Nephron (organoid): ENCODE measurements at regions not wholly inside any gene's neighbourhood (a gene's known extent, or its start where the extent isn't known, plus 50 kb on each side); places are given as distances from the start of the nearest gene placed in this dataset.
A peak's percentile ranks its signal among the peaks of the same experiment; 100 is the strongest.
"Not testable (repeated sequence)": the region's sequence is repeated elsewhere in the genome, so short reads cannot be mapped to it uniquely, and the experiment has no call there.

Experiments used
- H3K27ac Mint-ChIP-seq, 3 experiments: 2 replicates each; pipeline ENCODE4 v1.8.0; 2020; ENCODE audit warnings: mixed read lengths in 3 of 3, mild to moderate bottlenecking in 2 of 3, moderate library complexity in 1 of 3
- H3K27me3 Mint-ChIP-seq: 2 replicates; pipeline ENCODE4 v1.8.0; 2021; ENCODE audit warnings: low read depth, mild to moderate bottlenecking, moderate library complexity, mixed read lengths
- H3K36me3 Mint-ChIP-seq: 2 replicates; pipeline ENCODE4 v1.8.0; 2020; ENCODE audit warnings: low read depth, mixed read lengths
- H3K4me1 Mint-ChIP-seq: 2 replicates; pipeline ENCODE4 v1.8.0; 2020; ENCODE audit warnings: mixed read lengths
- H3K4me3 Mint-ChIP-seq, 3 experiments: 2 replicates each; pipeline ENCODE4 v1.8.0; 2020; ENCODE audit warnings: mild to moderate bottlenecking in 3 of 3, mixed read lengths in 3 of 3, moderate library complexity in 2 of 3
- H3K9me3 Mint-ChIP-seq: 2 replicates; pipeline ENCODE4 v1.8.0; 2020; ENCODE audit warnings: mixed read lengths
- CTCF ChIP-seq, 3 experiments: fragments of 200-600 bp; sonication (generic); IDR thresholded peaks; one replicate each; pipeline ENCODE4 v1.5.0; 2021; ENCODE audit warnings: antibody characterized with exemption in 3 of 3; ENCODE audit not compliant: unreplicated experiment in 3 of 3

- Mint-ChIP-seq H3K4me1 (no peaks in the 10 kb centered on the region), H3K27ac (no peak overlapping the region), H3K27me3 (peaks cover 26% of the 10 kb centered on the region), H3K4me3 (no peak overlapping the region), H3K9me3 (no peaks in the 10 kb centered on the region), H3K36me3 (no peaks in the 10 kb centered on the region)
- TF ChIP-seq CTCF (IDR thresholded peaks at IDR 0.05; ENCODE audit: unreplicated experiment in 3 of 3): no peak
Observed at GRCh38 chr1:228655796-228656394, 79.4 kb upstream of the RHOU start.

GRCh38 chr1:228662007-228662689 lies 73.1 kb upstream of the RHOU start:
- H3K4me1 Mint-ChIP-seq, H3K9me3 Mint-ChIP-seq, H3K4me3 Mint-ChIP-seq, H3K27ac Mint-ChIP-seq, H3K36me3 Mint-ChIP-seq: not testable (repeated sequence)
- H3K27me3 Mint-ChIP-seq: peaks cover 18% of the 10 kb centered on the region

- no peaks in the 10 kb centered on the region for H3K9me3 Mint-ChIP-seq
Observed at GRCh38 chr1:228664399-228664914, 70.8 kb upstream of the RHOU start.

GRCh38 chr1:228666686-228667623 lies 68.3 kb upstream of the RHOU start:
- Mint-ChIP-seq H3K4me1 (peaks cover 4% of the 10 kb centered on the region), H3K27ac (no peak overlapping the region), H3K4me3 (no peak overlapping the region), H3K36me3 (no peaks in the 10 kb centered on the region), H3K27me3 (peaks cover 20% of the 10 kb centered on the region), H3K9me3 (no peaks in the 10 kb centered on the region)
- TF ChIP-seq CTCF (IDR thresholded peaks at IDR 0.05; ENCODE audit: unreplicated experiment in 3 of 3): no peak

More at GRCh38 chr1:228664399-228664914, 70.8 kb upstream of the RHOU start:
- Mint-ChIP-seq H3K36me3 (no peaks in the 10 kb centered on the region), H3K4me3 (no peak overlapping the region), H3K4me1 (peaks cover 4% of the 10 kb centered on the region), H3K27ac (no peak overlapping the region), H3K27me3 (peaks cover 20% of the 10 kb centered on the region)
- TF ChIP-seq CTCF (IDR thresholded peaks at IDR 0.05; ENCODE audit: unreplicated experiment in 3 of 3): peak; percentile 83 to 85 (median 84)

- Mint-ChIP-seq H3K36me3 (no peaks in the 10 kb centered on the region), H3K27ac (no peak overlapping the region), H3K4me3 (no peak overlapping the region), H3K9me3 (no peaks in the 10 kb centered on the region), H3K27me3 (peaks cover 20% of the 10 kb centered on the region), H3K4me1 (peaks cover 4% of the 10 kb centered on the region)
- no peak for TF ChIP-seq CTCF (IDR thresholded peaks at IDR 0.05; ENCODE audit: unreplicated experiment in 3 of 3)
Observed at GRCh38 chr1:228668553-228669241, 66.6 kb upstream of the RHOU start.

GRCh38 chr1:228669242-228669585 lies 66.1 kb upstream of the RHOU start:
- peaks cover 19% of the 10 kb centered on the region for H3K27me3 Mint-ChIP-seq
- no peak for TF ChIP-seq CTCF (IDR thresholded peaks at IDR 0.05; ENCODE audit: unreplicated experiment in 3 of 3)
- H3K4me3 Mint-ChIP-seq: no peak overlapping the region
- H3K9me3 Mint-ChIP-seq: no peaks in the 10 kb centered on the region
- no peaks in the 10 kb centered on the region for H3K36me3 Mint-ChIP-seq
- peaks cover 4% of the 10 kb centered on the region for H3K4me1 Mint-ChIP-seq
- no peak overlapping the region for H3K27ac Mint-ChIP-seq

- not testable (repeated sequence) for H3K9me3 Mint-ChIP-seq, H3K4me1 Mint-ChIP-seq, H3K36me3 Mint-ChIP-seq, H3K4me3 Mint-ChIP-seq
- H3K27me3 Mint-ChIP-seq: peaks cover 15% of the 10 kb centered on the region
- peak overlapping the region in 1 of 3 experiments; percentile 5 for H3K27ac Mint-ChIP-seq
Observed at GRCh38 chr1:228681076-228681565, 54.2 kb upstream of the RHOU start.
